DMS53 treated with DMSO at 0.1 percent for 48 hours (cell line): ENCODE measurements at regions not wholly inside any gene's neighbourhood (a gene's known extent, or its start where the extent isn't known, plus 50 kb on each side); places are given as distances from the start of the nearest gene placed in this dataset.
"Not testable (repeated sequence)": the region's sequence is repeated elsewhere in the genome, so short reads cannot be mapped to it uniquely, and the experiment has no call there.

ENCODE experiments used
- DNase-seq: peaks from one replicate; lab custom pipeline; 2025; ENCODE audit not compliant: unreplicated experiment; lab: John Stamatoyannopoulos, UW

DNA sequence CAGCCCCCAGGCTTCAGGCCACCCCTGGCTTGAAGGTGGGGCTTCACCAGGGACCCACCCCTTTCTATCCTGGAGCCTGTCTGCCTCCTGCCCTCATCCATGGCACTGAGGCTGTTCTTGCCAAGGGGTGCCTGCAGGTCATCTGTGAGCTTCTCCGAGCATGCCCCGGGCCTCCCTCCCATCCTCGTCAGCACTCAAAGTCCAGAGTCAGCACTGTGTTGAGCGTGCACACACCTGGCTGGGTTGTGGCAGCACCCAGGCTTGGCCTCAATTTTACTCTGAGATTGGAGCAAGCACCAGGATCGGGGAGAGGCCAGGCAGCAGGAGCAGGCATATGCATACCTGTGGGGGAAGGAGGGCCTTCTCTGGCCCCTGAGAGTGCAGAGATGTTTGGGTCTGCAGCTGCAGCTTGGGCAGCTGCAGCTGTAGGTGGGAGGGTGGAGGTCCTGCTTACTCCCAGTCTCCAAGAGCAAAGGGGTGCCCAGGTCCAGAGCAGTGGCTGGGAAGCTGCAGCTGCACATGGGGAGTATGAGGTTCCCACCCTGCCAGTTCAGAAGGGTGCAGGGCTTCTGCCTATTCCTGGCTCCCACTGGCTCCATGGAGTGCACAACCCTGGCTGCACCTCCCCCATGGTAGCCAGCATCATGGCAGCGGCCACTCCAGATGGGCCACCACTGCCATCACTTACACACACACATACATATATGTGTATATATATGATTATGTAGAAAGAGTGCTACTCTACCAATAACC lies 488.7 kb downstream of the JRKL start:
- DNase-seq: no peak

GRCh38 chr11:96882622-96883021 lies 492.8 kb downstream of the JRKL start:
- DNase-seq: not testable (repeated sequence)

- DNase-seq: no peak
These were observed 495.6 kb downstream of the JRKL start for GRCh38 chr11:96885405-96885804.

- no peak for DNase-seq
These were observed 496.1 kb downstream of the JRKL start for GRCh38 chr11:96885912-96886311.

DNA sequence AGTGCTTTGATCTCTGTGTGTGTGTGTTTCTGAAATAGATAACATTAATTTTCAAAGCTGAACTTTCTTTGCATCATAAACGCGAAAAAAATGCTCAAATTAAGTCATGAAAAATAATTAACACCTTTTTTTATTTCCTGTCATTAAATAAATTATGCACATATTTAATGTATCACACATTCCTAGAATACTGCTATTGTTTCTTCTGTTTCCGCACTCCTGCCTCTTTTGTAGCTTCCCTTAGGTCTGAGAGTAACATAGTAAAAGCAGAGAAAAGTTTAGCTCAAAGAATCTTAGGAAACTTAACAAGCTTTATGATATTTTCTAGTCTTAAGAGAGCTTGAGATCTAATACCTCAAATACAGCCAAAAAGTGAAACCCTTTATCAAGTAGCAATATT lies 504.2 kb downstream of the JRKL start:
- DNase-seq: no peak

DNA sequence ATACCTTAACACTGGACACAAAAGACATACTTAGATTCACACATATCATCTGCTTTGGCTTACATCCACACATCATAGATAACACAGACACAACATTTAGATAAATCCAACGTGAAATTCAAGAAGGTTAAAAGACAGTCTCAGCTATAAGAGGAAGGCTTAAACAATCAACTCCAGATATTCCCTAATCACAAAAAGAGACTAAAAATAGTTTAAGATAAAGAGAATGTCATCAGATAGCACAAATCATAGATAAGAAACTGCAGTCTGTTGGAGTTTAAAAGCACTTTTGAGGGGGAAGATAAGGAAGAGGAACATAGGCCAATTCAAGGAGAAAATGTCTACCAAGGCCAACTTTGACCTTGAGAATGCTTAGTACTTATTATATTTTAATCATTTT lies 504.8 kb downstream of the JRKL start:
- DNase-seq: no peak

- DNase-seq: no peak
These were observed 510.2 kb downstream of the JRKL start for GRCh38 chr11:96899971-96900370.

- no peak for DNase-seq
These were observed 515.3 kb downstream of the JRKL start for GRCh38 chr11:96905143-96905542.

- DNase-seq: no peak
These were observed 515.9 kb downstream of the JRKL start for GRCh38 chr11:96905663-96906062.

DNA sequence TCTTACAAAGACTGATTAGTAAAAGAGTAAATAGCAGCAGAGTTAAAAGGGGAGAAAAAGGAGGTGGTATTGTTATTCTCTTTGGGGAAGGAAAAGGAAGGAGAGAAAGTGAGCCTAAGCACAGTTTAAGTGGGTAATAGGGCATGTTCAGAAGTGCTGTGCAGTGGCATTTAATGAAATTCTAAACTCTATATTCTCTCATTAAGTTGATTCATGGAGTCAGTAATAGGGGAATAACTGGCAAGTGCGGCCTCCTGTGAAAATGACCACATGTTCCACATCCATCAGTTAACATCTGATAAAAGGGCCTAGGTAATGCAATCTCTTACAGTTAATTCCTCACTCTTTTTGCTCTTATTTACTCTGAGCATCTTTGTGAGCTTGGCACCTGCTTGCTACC lies 516.7 kb downstream of the JRKL start:
- no peak for DNase-seq

DNA sequence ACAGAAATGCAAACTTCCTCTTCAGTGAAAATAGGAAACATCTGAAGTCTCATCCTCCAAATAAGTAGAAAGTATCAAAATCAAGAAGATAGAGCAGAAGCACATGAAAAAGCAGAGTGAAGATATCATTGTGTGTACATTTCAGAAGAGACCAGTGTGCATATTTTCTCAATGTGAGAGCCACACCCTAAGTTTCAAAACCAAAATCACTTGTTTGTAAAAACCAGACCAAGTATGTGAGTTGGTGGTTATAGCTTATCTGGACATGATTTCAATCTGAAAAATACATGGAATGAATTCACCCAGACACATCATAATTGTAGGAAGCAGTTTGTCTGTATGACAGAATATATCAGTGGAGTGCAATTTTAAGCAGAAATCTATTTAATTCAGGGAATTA lies 536.0 kb downstream of the JRKL start:
- DNase-seq: no peak

GRCh38 chr11:96940227-96940626 lies 550.4 kb downstream of the JRKL start:
- DNase-seq: no peak

DNA sequence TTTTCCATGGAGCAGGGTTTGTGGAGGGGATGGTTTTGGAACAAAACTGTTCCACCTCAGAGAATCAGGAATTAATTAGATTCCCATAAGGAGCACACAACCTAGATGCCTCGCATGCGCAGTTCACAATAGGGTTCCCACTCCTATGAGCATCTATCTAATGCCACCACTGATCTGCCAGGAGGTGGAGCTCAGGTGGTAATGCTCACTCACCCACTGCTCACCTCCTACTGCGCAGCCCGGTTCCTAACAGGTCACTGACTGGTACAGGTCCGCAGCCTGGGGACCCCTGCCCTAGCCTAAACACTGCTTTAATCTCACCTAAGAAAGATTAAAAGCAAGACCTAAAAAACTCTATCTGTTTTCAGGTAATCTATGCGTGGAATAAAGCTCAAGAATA lies 553.0 kb downstream of the JRKL start:
- DNase-seq: no peak

GRCh38 chr11:96943970-96944369 lies 554.2 kb downstream of the JRKL start:
- no peak for DNase-seq

DNA sequence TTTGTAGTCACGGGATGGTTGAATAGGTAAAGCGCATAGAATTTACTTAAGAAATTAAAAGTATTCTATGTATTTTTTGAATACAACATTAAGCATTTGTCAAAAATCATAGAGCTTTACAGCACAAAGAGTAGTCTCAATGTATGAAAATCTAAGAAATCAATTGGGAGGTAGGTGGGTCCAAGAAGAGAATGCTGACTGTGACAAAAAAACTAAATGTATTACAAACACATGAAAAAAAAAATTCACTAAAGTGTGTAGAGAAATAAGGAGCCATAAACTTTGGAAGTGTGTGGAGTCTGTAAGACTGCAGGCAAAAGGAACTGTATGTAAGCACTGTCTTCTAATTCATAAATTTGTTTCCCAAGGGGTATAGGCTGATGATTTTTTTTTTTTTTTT lies 558.3 kb downstream of the JRKL start:
- DNase-seq: no peak

- no peak for DNase-seq
These were observed 559.7 kb downstream of the JRKL start for GRCh38 chr11:96949464-96949863.

DNA sequence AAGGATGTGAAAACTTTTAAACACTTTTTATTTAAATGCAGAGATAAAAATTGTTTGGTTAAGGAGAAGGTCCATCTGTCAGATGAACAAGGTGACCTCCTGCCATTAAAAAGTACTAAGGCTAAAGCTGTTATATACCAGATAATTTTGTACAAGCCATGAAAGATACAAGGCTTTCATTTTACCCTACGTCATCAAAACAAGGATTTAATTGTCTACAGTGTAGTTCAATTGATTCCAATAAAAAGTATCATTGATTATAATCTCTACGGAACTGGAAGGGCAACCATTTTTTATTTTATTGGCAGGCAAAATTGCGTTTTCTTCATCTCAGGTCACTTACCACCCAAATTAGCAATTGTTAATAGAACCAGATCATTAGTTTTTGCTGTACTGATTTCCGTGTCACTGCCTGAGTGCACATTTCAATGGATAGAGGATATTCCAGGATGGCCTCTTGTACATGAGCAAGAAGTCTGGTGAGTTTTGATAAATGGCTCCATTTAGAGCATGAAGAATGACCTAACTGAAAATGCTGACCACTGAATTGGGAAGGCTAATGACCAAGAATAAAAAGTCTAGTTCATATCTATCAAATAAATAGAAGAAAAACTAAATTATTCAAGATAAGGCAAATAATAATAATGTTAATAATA lies 564.9 kb downstream of the JRKL start:
- no peak for DNase-seq

DNA sequence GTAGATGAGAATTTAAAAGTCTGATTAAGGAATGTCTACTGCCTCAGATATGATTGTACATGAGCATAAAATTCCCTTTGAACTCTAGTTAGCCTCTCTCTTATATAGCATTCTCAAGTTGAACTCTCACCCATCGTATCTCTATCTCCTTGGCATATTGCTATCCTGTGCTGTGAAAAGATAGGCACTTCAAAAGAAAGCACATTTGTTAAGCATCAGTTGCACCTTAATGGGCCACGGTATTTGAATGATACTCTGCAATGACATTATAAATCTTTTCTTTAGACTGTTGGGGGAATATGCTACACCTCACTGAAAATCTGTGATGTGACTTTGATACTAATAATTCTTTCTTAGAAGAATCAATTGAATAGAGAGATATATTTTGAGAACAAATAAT lies 570.7 kb downstream of the JRKL start:
- no peak for DNase-seq

DNA sequence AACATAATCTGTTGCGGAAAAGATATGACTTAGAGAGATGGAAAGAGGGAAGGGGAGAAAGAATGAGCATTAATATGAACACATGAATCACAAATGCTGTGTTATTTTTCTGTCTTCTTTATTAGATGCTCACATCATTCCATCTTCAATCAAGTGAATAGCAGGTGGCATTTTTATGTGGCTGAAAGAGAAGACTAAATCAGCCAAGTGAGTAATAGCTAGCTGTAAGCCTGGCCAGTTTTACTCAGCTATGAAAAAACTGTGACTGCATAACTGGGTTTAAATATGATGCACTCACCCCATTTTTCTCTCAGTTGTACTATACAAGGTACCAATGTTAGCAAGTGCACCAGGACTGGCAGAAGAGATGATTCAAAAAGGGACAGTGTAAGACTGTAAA lies 571.1 kb downstream of the JRKL start:
- no peak for DNase-seq

- no peak for DNase-seq
These were observed 572.1 kb downstream of the JRKL start for GRCh38 chr11:96961931-96962330.

DNA sequence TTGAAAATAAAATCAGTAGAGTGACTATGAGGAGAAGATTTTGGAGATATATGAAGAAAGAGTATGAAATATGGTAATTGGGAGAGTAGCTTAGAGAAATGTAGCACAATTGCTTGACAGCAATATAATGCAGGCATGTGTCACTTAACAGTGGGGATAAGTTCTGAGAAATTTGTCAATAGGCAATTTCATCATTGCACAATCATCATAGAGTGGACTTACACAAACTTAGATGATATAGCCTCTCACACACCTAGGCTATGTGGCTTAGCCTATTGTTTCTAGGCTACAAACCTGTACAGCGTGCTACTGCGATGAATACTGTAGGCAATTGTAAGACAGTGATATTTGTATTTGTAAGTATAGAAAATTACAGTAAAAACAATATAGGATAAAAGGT lies 573.6 kb downstream of the JRKL start:
- DNase-seq: no peak

DNA sequence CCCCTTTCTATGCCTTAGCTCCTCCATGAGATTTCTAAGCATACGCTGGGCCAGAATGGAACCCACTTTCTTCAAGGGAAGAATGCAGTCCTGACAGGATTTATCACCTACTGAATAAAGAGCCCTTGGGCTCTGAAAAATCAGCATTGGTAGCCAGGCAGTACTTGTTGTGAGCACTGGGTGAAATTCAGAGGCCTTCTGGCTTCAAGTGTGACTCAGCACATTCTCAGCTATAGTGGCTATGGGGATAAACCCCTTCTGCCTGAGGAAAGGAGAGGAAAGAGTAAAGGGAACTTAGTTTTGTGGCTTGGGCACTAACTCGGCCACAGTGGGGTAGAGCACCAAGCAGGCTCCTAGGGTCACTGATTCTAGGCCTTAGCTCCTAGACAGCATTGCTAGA lies 574.8 kb downstream of the JRKL start:
- no peak for DNase-seq

DNA sequence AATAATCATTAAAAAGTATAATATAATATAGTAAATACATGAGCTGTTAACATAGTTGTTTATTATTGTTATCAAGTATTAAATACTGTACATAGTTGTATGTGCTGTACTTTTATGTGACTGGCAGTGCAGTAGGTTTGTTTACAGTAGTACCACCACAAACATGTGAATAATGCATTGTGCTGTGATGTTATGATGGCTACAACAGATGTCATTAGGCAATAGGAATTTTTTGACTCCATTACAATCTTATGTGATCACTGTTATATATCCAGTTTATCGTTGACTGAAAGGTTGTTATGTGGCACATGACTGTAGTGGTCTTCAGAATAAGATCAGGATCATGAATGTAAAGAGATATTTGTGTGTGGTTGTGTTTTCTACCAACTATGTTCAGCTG lies 577.8 kb downstream of the JRKL start:
- no peak for DNase-seq
